Keratinocyte (primary cell): ENCODE measurements at regions not wholly inside any gene's neighbourhood (a gene's known extent, or its start where the extent isn't known, plus 50 kb on each side); places are given as distances from the start of the nearest gene placed in this dataset.

Source experiments
- DNase-seq: peaks from one replicate; pipeline ENCODE4 v3.0.0-alpha.2; 2011; ENCODE audit warnings: low read depth, missing footprints, low spot score
- FAIRE-seq: peaks from 2 replicates; lab custom pipeline; 2011; peaks lifted over from hg19 to GRCh38; lab: Jason Lieb, UNC
- H2AFZ ChIP-seq: 2 replicates; pipeline ENCODE4 v1.6.0; 2012; ENCODE audit warnings: low read length, control low read depth, inconsistent platforms; ENCODE audit not compliant: control insufficient read depth
- H3K27ac ChIP-seq: 2 replicates; pipeline ENCODE4 v1.5.1; 2011; ENCODE audit warnings: low read length; ENCODE audit not compliant: control insufficient read depth, insufficient read depth
- H3K27me3 ChIP-seq: 3 replicates; pipeline ENCODE4 v1.6.0; 2011; ENCODE audit warnings: low read length; ENCODE audit not compliant: control insufficient read depth, insufficient read depth; ENCODE audit errors: extremely low read depth
- H3K36me3 ChIP-seq, 2 experiments: 2 replicates in 1 of 2; 3 replicates in 1 of 2; pipeline ENCODE4 v1.5.1; 2011; ENCODE audit warnings: low read length in 2 of 2, mild to moderate bottlenecking in 1 of 2; ENCODE audit not compliant: control insufficient read depth in 2 of 2, insufficient read depth in 2 of 2; ENCODE audit errors: extremely low read depth in 1 of 2
- H3K4me1 ChIP-seq: 3 replicates; pipeline ENCODE4 v1.5.1; 2011; ENCODE audit warnings: low read length; ENCODE audit not compliant: control insufficient read depth, insufficient read depth; ENCODE audit errors: extremely low read depth
- H3K4me2 ChIP-seq: 3 replicates; pipeline ENCODE4 v1.6.0; 2011; ENCODE audit warnings: low read depth, low read length; ENCODE audit not compliant: control insufficient read depth, insufficient read depth; ENCODE audit errors: extremely low read depth
- H3K4me3 ChIP-seq, 3 experiments: fragments of 200-600 bp in 1 of 3; sonication (generic) in 1 of 3; 2 replicates in 2 of 3; 3 replicates in 1 of 3; pipeline ENCODE4 v1.5.1; 2011 to 2016; ENCODE audit warnings: low read length in 3 of 3, mild to moderate bottlenecking in 3 of 3, control low read depth in 2 of 3, inconsistent platforms in 1 of 3, low read depth in 1 of 3, mixed read lengths in 1 of 3, mixed run types in 1 of 3, moderate library complexity in 1 of 3; ENCODE audit not compliant: control insufficient read depth in 2 of 3, insufficient read depth in 2 of 3; ENCODE audit errors: extremely low read depth in 1 of 3
- H3K79me2 ChIP-seq: 2 replicates; pipeline ENCODE4 v1.6.0; 2012; ENCODE audit warnings: low read length; ENCODE audit not compliant: control insufficient read depth, insufficient read depth
- H3K9ac ChIP-seq: 3 replicates; pipeline ENCODE4 v1.6.0; 2011; ENCODE audit warnings: low read length; ENCODE audit not compliant: control insufficient read depth, insufficient read depth; ENCODE audit errors: extremely low read depth
- H3K9me1 ChIP-seq: 3 replicates; pipeline ENCODE4 v1.6.0; 2011; ENCODE audit warnings: low read length; ENCODE audit not compliant: control insufficient read depth, insufficient read depth; ENCODE audit errors: extremely low read depth
- H3K9me3 ChIP-seq: 2 replicates; pipeline ENCODE4 v1.5.1; 2012; ENCODE audit warnings: low read depth, low read length; ENCODE audit not compliant: control insufficient read depth
- H4K20me1 ChIP-seq: 3 replicates; pipeline ENCODE4 v1.6.0; 2011; ENCODE audit warnings: low read length; ENCODE audit not compliant: control insufficient read depth, insufficient read depth; ENCODE audit errors: extremely low read depth
- EZH2 ChIP-seq: IDR thresholded peaks from one replicate; pipeline ENCODE4 v1.6.1; 2012; ENCODE audit warnings: inconsistent platforms, mild to moderate bottlenecking, low read length, moderate library complexity
- dilution Hi-C: fragments of 300-500 bp; cut with MboI; formaldehyde crosslinking; loops from one replicate; pipeline ENCODE4 v1.7.0; 2020; ENCODE audit warnings: low sequenced_read_pairs; ENCODE audit not compliant: extremely low pct_ligation_motif_present
- TF ChIP-seq, protein P1 (sequence below), 3 experiments: IDR thresholded peaks in 1 of 3; conservative IDR thresholded peaks in 1 of 3; optimal IDR thresholded peaks in 1 of 3; 2 replicates in 2 of 3; 3 replicates in 1 of 3; pipeline versions ENCODE3 to v1.5.1; 2011; ENCODE audit warnings: low read length in 3 of 3, mild to moderate bottlenecking in 3 of 3, moderate library complexity in 2 of 3, control low read depth in 1 of 3, inconsistent platforms in 1 of 3; ENCODE audit not compliant: insufficient read depth in 2 of 3; ENCODE audit errors: extremely low read depth in 1 of 3

GRCh38 chr13:50283017-50283416 lies 267.8 kb downstream of the KCNRG start:
- TF ChIP-seq, protein P1, sequence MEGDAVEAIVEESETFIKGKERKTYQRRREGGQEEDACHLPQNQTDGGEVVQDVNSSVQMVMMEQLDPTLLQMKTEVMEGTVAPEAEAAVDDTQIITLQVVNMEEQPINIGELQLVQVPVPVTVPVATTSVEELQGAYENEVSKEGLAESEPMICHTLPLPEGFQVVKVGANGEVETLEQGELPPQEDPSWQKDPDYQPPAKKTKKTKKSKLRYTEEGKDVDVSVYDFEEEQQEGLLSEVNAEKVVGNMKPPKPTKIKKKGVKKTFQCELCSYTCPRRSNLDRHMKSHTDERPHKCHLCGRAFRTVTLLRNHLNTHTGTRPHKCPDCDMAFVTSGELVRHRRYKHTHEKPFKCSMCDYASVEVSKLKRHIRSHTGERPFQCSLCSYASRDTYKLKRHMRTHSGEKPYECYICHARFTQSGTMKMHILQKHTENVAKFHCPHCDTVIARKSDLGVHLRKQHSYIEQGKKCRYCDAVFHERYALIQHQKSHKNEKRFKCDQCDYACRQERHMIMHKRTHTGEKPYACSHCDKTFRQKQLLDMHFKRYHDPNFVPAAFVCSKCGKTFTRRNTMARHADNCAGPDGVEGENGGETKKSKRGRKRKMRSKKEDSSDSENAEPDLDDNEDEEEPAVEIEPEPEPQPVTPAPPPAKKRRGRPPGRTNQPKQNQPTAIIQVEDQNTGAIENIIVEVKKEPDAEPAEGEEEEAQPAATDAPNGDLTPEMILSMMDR (optimal IDR thresholded peaks at IDR 0.05 in 1 of 3, IDR thresholded peaks at IDR 0.05 in 1 of 3, conservative IDR thresholded peaks at IDR 0.05 in 1 of 3; ENCODE audit: extremely low read depth in 1 of 3, insufficient read depth in 2 of 3, low read length in 3 of 3), result no peak
- TF ChIP-seq EZH2, result no peak
- Histone ChIP-seq H3K36me3 (no peaks in the 10 kb centered on the region), H3K4me2 (no peak overlapping the region), H3K4me3 (no peak overlapping the region), H3K9ac (no peak overlapping the region), H2AFZ (no peak overlapping the region), H3K4me1 (no peaks in the 10 kb centered on the region), H3K27me3 (no peaks in the 10 kb centered on the region), H4K20me1 (no peaks in the 10 kb centered on the region), H3K27ac (no peak overlapping the region), H3K9me3 (no peaks in the 10 kb centered on the region), H3K79me2 (no peaks in the 10 kb centered on the region), H3K9me1 (no peaks in the 10 kb centered on the region)
- dilution Hi-C loops, result no loop called here
- no peak for FAIRE-seq
- no peak for DNase-seq

DNA sequence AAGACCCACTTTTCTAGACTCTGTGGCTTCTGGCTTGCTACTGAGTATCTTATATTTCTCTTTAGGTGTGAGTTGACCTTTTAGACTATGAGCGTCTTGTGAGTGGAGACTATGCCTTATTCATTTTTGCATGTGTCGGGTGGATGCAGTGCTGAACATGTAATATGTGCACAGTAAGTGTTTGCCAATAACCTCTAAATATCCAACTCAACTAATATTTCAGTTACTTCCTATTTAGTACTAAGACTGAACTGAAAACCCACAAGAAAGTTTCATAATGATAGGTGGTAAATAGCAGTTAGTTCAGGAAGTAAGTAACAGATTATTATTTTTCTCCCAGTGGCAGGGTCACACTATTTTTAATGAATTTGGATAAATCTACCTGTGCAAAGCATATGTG lies 269.3 kb downstream of the KCNRG start:
- Histone ChIP-seq H3K4me1 (no peaks in the 10 kb centered on the region), H3K27me3 (peaks cover 4% of the 10 kb centered on the region), H3K9ac (no peak overlapping the region), H3K27ac (no peak overlapping the region), H3K36me3 (no peaks in the 10 kb centered on the region), H3K9me3 (no peaks in the 10 kb centered on the region), H3K9me1 (no peaks in the 10 kb centered on the region), H3K4me3 (no peak overlapping the region), H3K4me2 (no peak overlapping the region), H3K79me2 (no peaks in the 10 kb centered on the region), H4K20me1 (no peaks in the 10 kb centered on the region), H2AFZ (no peak overlapping the region)
- no peak for FAIRE-seq
- TF ChIP-seq, protein P1 (optimal IDR thresholded peaks at IDR 0.05 in 1 of 3, IDR thresholded peaks at IDR 0.05 in 1 of 3, conservative IDR thresholded peaks at IDR 0.05 in 1 of 3; ENCODE audit: extremely low read depth in 1 of 3, insufficient read depth in 2 of 3, low read length in 3 of 3), result no peak
- TF ChIP-seq EZH2, result no peak
- dilution Hi-C loops, result no loop called here
- no peak for DNase-seq
